GM12892 (cell line): ENCODE measurements at regions not wholly inside any gene's neighbourhood (a gene's known extent, or its start where the extent isn't known, plus 50 kb on each side); places are given as distances from the start of the nearest gene placed in this dataset.
A peak's percentile ranks its signal among the peaks of the same experiment; 100 is the strongest.

Source experiments
- DNase-seq: peaks from one replicate; pipeline ENCODE4 v3.0.0; 2011; ENCODE audit not compliant: insufficient read length
- FAIRE-seq: peaks from 2 replicates; lab custom pipeline; 2011; peaks lifted over from hg19 to GRCh38; lab: Jason Lieb, UNC
- POLR2A ChIP-seq: IDR thresholded peaks from 2 replicates; pipeline ENCODE4 v1.6.1; 2011; ENCODE audit warnings: low read depth, low read length, control low read depth
- POLR2AphosphoS5 ChIP-seq: IDR thresholded peaks from 2 replicates; pipeline ENCODE4 v1.6.1; 2011; ENCODE audit warnings: low read depth, low read length, control low read depth
- TAF1 ChIP-seq: IDR thresholded peaks from 2 replicates; pipeline ENCODE4 v1.6.1; 2011; ENCODE audit warnings: low read depth, mild to moderate bottlenecking, control low read depth, low read length, borderline replicate concordance

DNA sequence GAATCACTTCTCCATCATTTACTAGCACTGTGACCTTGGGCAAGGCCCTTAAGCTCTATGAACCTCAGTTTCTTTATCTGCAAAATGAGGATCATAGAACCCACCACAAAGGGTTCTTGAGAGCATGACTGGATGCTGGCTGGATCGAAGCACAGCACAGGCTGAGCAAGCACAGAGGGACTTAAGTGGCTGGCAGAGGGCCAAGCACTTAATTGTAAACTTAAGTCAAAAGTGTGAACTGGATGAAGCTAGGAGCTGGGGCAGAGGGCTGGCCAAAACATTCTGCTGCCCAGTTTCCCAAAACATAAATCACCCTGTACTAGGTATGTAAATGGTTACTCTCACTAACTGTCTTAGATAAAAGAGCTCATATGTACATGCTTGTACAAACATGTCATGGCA, 112.3 kb upstream of the WWC1 start:
- FAIRE-seq = no peak
- no peak for DNase-seq
- no peak for TF ChIP-seq TAF1

DNA sequence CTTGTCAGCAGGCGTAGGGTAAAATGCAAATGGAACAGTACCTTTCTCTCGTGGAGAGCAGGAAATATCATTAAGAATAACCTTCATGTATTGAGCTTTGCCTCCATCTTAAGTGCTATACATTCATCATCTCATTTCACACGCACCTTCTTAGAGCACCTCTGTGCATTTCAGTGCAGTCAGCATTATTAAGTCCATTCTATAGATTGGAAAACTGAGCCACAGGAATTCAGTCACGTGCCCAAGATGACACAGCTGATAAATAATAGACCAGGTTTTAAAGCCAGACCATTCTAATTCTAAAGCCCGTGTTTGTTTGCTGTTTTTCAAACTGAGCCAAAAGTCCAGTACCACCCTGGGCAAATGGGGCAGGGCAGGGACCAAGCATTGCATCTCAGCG, 109.2 kb upstream of the WWC1 start:
- TF ChIP-seq POLR2AphosphoS5 = no peak
- no peak for TF ChIP-seq TAF1
- TF ChIP-seq POLR2A = no peak
- DNase-seq (no peak), FAIRE-seq (no peak)

DNA sequence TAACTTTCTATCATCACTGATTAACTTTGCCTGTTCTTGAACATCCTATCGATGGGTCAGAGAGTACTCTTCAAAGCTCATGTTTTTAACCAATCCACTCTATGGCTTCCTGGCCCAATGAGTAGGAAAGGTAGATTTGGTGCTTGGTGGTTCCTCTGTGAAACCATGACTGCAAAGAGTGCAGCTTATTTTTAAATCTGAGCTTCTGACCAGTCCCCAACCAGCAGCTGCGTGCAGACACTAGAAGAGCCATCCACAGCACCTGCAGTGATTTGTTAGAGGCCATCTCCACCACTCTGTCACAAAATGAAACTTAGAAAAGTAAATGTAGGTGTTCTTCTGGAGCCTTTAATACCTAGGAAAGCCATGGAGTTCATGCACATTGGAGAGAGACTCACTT, 107.3 kb upstream of the WWC1 start:
- no peak for TF ChIP-seq POLR2AphosphoS5
- TF ChIP-seq TAF1 = no peak
- TF ChIP-seq POLR2A = no peak
- FAIRE-seq = peak; percentile 54
- DNase-seq = no peak

DNA sequence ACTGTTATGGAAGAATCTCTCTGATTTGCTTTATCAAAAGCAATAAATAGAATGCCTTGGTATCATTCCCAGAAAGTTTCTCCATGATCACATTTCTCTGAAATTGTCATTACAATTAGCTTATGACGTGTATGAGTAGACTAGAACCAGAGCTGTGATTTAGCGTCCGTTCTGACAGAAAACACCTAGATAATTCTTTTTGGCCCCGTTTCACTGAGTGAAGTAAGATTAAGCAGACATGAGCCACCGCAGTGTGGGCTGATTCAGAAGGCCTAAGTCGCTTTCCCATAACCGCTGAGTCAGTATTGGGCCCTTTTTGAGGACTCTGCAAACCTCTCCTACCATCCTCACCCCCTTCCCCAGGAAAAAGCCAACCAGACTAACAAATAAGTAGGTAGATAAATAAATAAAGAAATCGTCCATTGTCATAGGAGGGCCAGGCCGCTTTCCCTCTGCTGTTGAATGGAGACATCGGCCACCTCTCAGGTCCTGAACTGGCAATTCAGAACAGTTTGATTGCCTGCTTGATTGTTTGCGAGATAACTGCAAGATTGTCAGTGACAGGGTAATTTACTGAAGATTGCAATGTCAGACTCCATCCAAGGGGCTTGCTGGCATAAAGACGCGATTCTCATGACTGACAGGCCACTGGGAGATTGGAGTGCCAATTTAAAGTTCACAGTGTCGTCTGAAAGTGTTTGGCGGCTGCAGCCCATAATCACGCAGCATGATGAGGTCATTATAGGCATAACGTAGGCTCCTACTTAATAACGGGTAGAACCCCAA, 105.0 kb upstream of the WWC1 start:
- FAIRE-seq = no peak
- TF ChIP-seq POLR2A = no peak
- no peak for DNase-seq

DNA sequence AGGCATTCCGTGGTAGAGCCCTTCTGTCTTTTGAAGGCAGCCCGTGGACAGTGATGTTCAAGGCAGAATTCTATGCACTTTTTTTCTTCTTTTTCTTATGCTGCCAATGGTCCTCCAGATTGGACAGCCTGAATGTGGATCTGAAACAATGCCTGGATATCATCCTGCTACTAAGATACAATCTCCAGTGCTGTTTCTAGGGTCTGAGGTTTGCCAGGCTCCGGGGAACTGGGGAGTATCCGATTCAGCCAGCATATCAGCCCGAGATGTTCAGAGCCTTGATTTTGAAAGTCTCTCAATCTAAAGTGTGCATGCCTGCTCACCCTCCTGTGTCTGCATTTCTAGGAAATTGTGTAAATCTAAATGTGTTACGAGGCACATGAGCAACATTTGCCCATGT, 103.8 kb upstream of the WWC1 start:
- no peak for FAIRE-seq
- TF ChIP-seq POLR2AphosphoS5 (no peak), POLR2A (no peak), TAF1 (no peak)
- no peak for DNase-seq

DNA sequence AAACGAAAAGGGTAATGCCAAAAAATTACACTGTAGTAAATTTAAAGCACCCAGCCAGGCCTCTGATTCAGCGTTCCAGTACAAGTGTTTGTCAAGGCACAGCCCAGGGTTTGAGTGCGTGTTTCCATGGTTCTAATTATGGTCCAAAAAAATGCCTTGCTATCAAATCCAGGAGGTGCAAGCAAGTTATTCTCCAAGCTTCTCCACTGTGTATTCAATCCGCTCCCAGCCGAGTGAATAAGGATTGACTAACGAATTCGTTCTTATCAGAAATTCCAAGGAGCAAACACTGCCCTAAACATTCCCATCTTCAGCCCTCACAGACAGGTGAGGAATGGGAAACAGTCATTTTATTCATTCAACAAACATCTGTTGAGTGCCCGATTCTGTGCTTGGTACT, 103.3 kb upstream of the WWC1 start:
- TF ChIP-seq TAF1 (no peak), POLR2A (no peak), POLR2AphosphoS5 (no peak)
- DNase-seq = no peak
- no peak for FAIRE-seq

DNA sequence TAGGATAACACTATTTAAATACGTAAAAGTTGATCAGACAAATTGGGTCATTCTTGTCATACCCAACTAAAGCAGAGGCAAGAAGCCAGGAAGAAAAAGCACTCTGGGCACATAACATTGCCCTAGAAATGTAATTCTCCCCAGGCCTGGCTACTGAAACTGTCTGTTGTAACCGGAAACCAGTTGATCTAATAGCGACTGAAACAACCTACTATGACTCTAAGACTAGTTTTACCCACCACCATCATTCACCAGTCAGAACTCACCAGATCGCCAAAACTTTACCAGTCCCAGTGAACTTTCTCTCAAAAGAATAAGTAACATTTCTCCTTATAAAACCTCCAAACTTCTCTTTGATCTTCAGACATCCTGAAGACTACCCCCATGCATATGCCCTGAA, 99.3 kb upstream of the WWC1 start:
- DNase-seq = no peak
- TF ChIP-seq TAF1 (no peak), POLR2A (no peak), POLR2AphosphoS5 (no peak)
- peak; percentile 21 for FAIRE-seq

DNA sequence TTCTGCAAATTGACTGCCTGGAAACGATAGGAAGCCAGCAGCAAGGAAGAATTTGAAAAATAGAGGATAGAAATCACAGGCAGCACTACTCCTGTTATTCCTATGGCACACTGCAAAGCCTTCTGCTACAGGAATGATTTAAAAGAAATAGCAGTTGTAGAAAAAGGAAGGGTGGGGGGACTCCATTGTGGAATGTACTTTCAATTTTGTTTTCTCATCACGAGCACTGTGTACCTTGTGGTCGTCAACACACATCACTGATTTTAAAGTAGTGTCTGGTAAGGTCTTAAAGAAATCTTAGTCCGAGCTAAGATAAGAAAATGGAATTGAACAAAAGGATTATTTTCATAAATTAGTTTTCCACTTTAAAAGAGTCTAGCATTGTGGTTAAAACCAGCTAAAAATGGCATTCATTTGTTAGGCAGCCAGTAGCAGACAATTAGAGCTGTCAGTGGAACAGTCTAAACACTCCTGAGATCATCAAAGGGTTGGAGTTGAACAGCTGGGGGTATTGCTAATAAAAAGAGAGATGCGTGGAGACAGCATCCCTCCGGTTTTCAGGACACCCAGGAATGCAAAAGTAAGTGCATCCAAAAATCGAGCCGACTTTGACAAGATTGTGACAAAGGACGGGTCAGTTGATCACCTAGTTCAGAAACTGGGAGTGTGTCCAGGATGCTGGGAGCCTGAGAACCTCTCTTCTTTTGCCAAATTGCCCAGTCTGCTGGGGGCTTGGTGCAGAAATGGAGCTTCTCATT, 97.8 kb upstream of the WWC1 start:
- FAIRE-seq (no peak), DNase-seq (no peak)
- TF ChIP-seq TAF1 (no peak), POLR2A (no peak), POLR2AphosphoS5 (no peak)

DNA sequence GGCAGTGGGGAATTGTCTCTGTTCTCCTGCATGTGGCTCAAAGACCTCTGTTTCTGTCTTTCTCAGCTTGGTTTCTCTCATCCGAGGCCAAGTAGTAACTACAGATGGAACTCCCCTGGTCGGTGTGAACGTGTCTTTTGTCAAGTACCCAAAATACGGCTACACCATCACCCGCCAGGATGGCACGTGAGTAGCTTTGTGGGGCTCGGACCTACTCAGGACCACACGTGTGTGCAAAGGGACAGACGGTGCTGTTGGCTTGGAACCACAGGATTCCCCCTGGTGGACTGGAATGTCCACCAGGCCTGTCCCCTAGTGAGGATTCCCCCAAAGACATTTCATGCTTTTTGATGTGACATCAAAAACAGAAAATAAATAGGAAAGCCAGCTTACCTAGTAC, 96.3 kb upstream of the WWC1 start:
- TF ChIP-seq TAF1 (no peak), POLR2AphosphoS5 (no peak), POLR2A (no peak)
- FAIRE-seq (peak; percentile 33), DNase-seq (no peak)

DNA sequence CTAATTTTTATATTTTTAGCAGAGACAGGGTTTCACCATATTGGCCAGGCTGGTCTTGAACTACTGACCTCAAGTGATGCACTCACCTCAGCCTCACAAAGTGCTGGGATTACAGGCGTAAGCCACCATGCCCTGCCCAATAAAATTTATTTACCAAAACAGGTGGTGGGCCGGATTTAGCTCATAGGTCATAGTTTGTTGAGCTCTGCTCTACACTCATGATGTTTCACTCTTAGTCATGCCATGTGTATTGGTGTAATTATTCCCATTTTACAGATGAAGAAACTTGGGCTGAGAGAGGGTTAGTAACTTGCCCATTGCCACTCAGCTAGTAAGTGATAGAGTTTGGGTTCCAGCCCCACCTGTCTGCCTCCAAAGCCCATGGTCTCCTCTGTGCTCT, 93.1 kb upstream of the WWC1 start:
- FAIRE-seq (peak; percentile 5), DNase-seq (no peak)
- TF ChIP-seq POLR2AphosphoS5 (no peak), TAF1 (no peak), POLR2A (no peak)

DNA sequence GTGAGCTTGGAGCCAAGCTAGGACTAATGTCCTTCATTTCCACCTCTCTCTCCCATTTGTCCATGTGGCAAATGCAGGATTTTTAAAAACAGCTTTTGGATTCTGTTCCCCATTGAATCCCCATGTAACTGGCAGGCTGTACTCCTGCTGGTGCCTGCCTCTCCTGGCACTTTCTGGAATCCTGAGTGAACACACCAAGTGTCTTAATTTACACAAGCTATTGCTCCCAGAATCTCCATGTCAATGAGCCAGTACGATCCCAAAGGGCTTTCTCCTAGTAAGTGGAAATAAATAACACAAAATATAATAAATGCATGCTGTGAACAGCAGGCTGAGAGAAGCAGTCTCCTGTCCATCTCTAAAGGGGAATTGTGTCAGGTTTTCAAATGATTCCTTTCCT, 88.4 kb upstream of the WWC1 start:
- FAIRE-seq (no peak), DNase-seq (no peak)
- TF ChIP-seq POLR2AphosphoS5 (no peak), POLR2A (no peak), TAF1 (no peak)

DNA sequence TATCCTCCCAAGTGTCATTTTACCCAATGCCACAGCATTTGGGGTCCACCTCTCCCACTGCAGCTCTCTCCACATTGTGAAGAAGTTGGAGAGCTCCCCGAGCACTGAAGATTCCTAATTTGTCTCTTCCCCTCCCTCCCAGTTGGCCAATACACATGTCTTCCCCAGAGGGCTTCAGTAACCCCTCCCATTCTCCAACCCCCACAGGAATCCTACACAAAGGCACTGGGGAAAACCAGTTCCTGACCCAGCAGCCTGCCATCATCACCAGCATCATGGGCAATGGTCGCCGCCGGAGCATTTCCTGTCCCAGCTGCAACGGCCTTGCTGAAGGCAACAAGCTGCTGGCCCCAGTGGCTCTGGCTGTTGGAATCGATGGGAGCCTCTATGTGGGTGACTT, 87.3 kb upstream of the WWC1 start:
- no peak for DNase-seq
- no peak for FAIRE-seq
- no peak for TF ChIP-seq POLR2A
